Ishikawa (cell line): ENCODE measurements at regions not wholly inside any gene's neighbourhood (a gene's known extent, or its start where the extent isn't known, plus 50 kb on each side); places are given as distances from the start of the nearest gene placed in this dataset.
A peak's percentile ranks its signal among the peaks of the same experiment; 100 is the strongest.

ENCODE experiments used
- CEBPB ChIP-seq: IDR thresholded peaks from 2 replicates; pipeline ENCODE4 v1.6.1; 2012
- CREB1 ChIP-seq: IDR thresholded peaks from 2 replicates; pipeline ENCODE4 v1.6.1; 2012; ENCODE audit warnings: low read depth
- EGR1 ChIP-seq: IDR thresholded peaks from 2 replicates; pipeline ENCODE4 v1.6.1; 2012
- EP300 ChIP-seq: IDR thresholded peaks from 2 replicates; pipeline ENCODE4 v1.6.1; 2012; ENCODE audit warnings: borderline replicate concordance
- FOXM1 ChIP-seq: IDR thresholded peaks from 2 replicates; pipeline ENCODE4 v1.6.1; 2012; ENCODE audit warnings: low read depth, borderline replicate concordance
- NFIC ChIP-seq: IDR thresholded peaks from 2 replicates; pipeline ENCODE4 v1.6.1; 2012
- RAD21 ChIP-seq: IDR thresholded peaks from 2 replicates; pipeline ENCODE4 v1.6.1; 2012; ENCODE audit warnings: low read depth
- TAF1 ChIP-seq: IDR thresholded peaks from 2 replicates; pipeline ENCODE4 v1.6.1; 2012; ENCODE audit warnings: low read depth, mild to moderate bottlenecking
- TCF12 ChIP-seq: IDR thresholded peaks from 2 replicates; pipeline ENCODE4 v1.6.1; 2012; ENCODE audit warnings: low read depth
- TEAD4 ChIP-seq: IDR thresholded peaks from 2 replicates; pipeline ENCODE4 v1.6.1; 2012
- USF1 ChIP-seq: IDR thresholded peaks from 2 replicates; pipeline ENCODE4 v1.6.1; 2012
- YY1 ChIP-seq: IDR thresholded peaks from 2 replicates; pipeline ENCODE4 v1.6.1; 2012; ENCODE audit warnings: low read depth
- ZBTB7A ChIP-seq: IDR thresholded peaks from 2 replicates; pipeline ENCODE4 v1.6.1; 2012; ENCODE audit warnings: low read depth
- TF ChIP-seq, protein P1 (sequence below): IDR thresholded peaks from 2 replicates; pipeline ENCODE4 v1.6.1; 2012
- TF ChIP-seq, protein P2 (sequence below): IDR thresholded peaks from 2 replicates; pipeline ENCODE4 v1.6.1; 2012; ENCODE audit warnings: low read depth, mild to moderate bottlenecking

DNA sequence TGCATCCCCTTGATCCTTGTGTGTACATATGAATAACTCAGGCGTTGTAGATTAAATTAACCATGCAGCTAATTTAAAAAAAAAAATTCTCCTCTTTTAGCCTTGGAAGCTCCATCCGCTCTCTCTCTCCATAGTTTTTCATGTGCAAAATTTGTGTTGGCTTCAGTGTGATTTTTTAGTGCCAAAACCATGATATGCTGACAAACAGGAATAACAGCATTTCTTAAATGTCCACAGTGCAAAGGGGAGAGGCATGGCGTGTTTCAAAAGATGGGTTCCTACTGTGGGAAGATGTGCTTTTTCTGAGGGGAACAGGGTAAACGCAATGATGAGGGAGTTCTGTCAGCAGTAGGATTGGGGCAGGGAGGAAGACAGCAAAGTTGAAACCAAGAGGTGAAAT, 247.0 kb downstream of the ICOS start:
- TF ChIP-seq TAF1 (no peak), CREB1 (no peak), NFIC (peak; percentile 96), USF1 (no peak), TCF12 (peak; percentile 38; the same call in 1 of the 2 replicates), YY1 (no peak), CEBPB (no peak), RAD21 (no peak), FOXM1 (peak; percentile 63; the same call in 1 of the 2 replicates), ZBTB7A (no peak), EP300 (peak; percentile 20; the same call in 1 of the 2 replicates), EGR1 (no peak), TEAD4 (peak; percentile 89)
- TF ChIP-seq, protein P1, sequence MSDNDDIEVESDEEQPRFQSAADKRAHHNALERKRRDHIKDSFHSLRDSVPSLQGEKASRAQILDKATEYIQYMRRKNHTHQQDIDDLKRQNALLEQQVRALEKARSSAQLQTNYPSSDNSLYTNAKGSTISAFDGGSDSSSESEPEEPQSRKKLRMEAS = no peak
- TF ChIP-seq, protein P2, sequence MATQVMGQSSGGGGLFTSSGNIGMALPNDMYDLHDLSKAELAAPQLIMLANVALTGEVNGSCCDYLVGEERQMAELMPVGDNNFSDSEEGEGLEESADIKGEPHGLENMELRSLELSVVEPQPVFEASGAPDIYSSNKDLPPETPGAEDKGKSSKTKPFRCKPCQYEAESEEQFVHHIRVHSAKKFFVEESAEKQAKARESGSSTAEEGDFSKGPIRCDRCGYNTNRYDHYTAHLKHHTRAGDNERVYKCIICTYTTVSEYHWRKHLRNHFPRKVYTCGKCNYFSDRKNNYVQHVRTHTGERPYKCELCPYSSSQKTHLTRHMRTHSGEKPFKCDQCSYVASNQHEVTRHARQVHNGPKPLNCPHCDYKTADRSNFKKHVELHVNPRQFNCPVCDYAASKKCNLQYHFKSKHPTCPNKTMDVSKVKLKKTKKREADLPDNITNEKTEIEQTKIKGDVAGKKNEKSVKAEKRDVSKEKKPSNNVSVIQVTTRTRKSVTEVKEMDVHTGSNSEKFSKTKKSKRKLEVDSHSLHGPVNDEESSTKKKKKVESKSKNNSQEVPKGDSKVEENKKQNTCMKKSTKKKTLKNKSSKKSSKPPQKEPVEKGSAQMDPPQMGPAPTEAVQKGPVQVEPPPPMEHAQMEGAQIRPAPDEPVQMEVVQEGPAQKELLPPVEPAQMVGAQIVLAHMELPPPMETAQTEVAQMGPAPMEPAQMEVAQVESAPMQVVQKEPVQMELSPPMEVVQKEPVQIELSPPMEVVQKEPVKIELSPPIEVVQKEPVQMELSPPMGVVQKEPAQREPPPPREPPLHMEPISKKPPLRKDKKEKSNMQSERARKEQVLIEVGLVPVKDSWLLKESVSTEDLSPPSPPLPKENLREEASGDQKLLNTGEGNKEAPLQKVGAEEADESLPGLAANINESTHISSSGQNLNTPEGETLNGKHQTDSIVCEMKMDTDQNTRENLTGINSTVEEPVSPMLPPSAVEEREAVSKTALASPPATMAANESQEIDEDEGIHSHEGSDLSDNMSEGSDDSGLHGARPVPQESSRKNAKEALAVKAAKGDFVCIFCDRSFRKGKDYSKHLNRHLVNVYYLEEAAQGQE = no peak

GRCh38 chr2:204184226-204184625, 247.7 kb downstream of the ICOS start:
- TF ChIP-seq, protein P1 = no peak
- no peak for TF ChIP-seq ZBTB7A
- no peak for TF ChIP-seq FOXM1
- no peak for TF ChIP-seq TCF12
- TF ChIP-seq EP300 = no peak
- TF ChIP-seq EGR1 = no peak
- TF ChIP-seq RAD21 = no peak
- TF ChIP-seq CEBPB = no peak
- TF ChIP-seq, protein P2 = no peak
- TF ChIP-seq NFIC = no peak
- TF ChIP-seq USF1 = no peak
- no peak for TF ChIP-seq TAF1
- TF ChIP-seq CREB1 = no peak
- TF ChIP-seq TEAD4 = no peak
- no peak for TF ChIP-seq YY1

- TF ChIP-seq EGR1 (no peak), FOXM1 (no peak), NFIC (no peak), CEBPB (no peak), EP300 (no peak), CREB1 (no peak), RAD21 (no peak), TCF12 (no peak), TAF1 (no peak), USF1 (no peak), YY1 (no peak), ZBTB7A (no peak), TEAD4 (no peak)
- TF ChIP-seq, protein P2 = no peak
- TF ChIP-seq, protein P1 = no peak
Measured at GRCh38 chr2:204187229-204188083, 250.9 kb downstream of the ICOS start.
